Stimulated activated CD4-positive, alpha-beta T cell treated with anti-CD3 and anti-CD28 coated beads, TNF-alpha, amount 100 ng/mL, for 48 hours (primary cell): ENCODE measurements at regions not wholly inside any gene's neighbourhood (a gene's known extent, or its start where the extent isn't known, plus 50 kb on each side); places are given as distances from the start of the nearest gene placed in this dataset.
A peak's percentile ranks its signal among the peaks of the same experiment; 100 is the strongest.

Source experiments
- DNase-seq, 3 donors: peaks; one replicate each; pipeline ENCODE4 v3.0.0-alpha.2; 2020; ENCODE audit warnings: low read depth in 3 of 3

- no peak for DNase-seq
Measured at GRCh38 chr2:236499691-236500578, 69.7 kb upstream of the ACKR3 start.

- DNase-seq = no peak
Measured at GRCh38 chr2:236501026-236501425, 68.6 kb upstream of the ACKR3 start.

- no peak for DNase-seq
Measured at GRCh38 chr2:236501531-236501930, 68.1 kb upstream of the ACKR3 start.

GRCh38 chr2:236503100-236503499 lies 66.5 kb upstream of the ACKR3 start:
- DNase-seq = no peak

DNA sequence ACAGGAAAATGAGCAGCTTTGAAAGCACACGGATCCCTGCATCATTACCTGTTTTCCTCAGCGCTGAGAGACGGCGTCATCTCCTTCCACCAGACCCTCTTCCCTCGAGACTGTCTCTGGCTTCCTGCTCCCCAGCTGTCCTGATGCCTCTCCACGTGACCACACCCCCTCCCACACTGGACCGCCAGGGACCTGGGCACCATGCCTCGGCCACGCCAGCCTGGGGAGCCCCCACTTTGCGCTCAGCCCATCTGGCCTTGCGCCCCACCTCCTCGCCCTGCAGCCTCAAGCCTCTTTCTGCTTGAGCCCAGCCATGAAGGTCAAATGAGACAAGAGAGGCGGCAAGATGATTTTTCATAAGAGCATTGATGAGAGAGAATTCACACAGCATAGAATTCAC lies 66.0 kb upstream of the ACKR3 start:
- DNase-seq = no peak

- no peak for DNase-seq
Measured at GRCh38 chr2:236505041-236505440, 64.6 kb upstream of the ACKR3 start.

- DNase-seq = no peak
Measured at GRCh38 chr2:236505648-236506047, 64.0 kb upstream of the ACKR3 start.

DNA sequence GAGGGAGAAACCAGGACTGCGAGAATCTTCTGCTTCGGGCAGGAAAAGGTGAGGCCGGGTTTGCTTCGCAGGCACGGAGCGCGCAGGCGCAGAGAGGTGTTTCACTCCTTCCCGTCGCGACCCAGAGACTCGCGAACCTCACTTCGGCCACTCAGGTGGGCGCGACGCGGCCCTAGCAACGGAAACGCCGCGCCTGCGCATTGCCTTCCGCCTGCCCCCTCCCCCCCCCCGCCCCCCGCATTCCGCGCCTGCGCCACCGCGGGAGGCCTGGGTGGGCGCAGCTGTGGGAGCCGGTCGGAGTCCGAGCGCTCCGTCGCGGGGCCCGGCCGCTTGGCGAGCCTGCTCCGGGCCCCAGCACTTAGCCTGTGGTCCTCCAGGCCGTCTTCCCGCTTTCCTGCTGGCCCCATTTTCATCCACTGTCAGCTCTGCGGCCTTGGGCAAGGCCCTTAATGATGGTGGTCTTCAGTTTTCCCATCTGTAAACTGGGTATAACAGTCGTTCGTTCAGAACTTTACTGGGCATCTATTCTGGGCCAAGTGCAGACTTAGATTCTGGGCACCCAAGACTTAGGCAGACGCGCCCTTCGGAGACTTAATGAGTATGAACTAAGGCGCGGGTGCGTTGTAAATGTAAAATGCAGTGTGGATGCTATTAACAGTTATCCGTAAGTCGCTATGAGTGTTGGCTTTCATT lies 62.1 kb upstream of the ACKR3 start:
- peak; percentile 10 to 39 (median 35) for DNase-seq

- no peak for DNase-seq
Measured at GRCh38 chr2:236508466-236508865, 61.2 kb upstream of the ACKR3 start.

DNA sequence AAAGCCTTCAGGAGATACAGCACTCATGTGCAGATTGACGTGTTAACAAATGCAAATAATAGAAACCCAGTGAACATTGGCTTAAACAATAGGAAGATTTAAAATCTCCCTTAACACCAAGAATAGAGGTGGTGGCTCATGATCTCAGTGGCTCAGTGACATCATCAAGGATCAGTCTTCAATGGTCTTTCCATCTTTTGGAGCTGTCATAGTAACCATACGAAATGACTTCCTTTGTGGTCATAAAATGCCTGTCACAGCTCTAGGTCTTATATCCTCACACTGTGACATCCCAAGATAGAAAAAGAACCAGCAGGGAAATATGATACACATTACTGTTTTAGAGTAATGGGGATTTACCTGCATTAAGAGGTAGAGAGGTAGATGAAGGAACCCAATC lies 59.6 kb upstream of the ACKR3 start:
- DNase-seq = no peak

- DNase-seq = no peak
Measured at GRCh38 chr2:236511266-236511665, 58.4 kb upstream of the ACKR3 start.

GRCh38 chr2:236512267-236512666 lies 57.4 kb upstream of the ACKR3 start:
- DNase-seq = no peak

- peak; percentile 29 to 52 (median 49) for DNase-seq
Measured at GRCh38 chr2:236512902-236513435, 56.7 kb upstream of the ACKR3 start.

- no peak for DNase-seq
Measured at GRCh38 chr2:236513956-236514355, 55.7 kb upstream of the ACKR3 start.

DNA sequence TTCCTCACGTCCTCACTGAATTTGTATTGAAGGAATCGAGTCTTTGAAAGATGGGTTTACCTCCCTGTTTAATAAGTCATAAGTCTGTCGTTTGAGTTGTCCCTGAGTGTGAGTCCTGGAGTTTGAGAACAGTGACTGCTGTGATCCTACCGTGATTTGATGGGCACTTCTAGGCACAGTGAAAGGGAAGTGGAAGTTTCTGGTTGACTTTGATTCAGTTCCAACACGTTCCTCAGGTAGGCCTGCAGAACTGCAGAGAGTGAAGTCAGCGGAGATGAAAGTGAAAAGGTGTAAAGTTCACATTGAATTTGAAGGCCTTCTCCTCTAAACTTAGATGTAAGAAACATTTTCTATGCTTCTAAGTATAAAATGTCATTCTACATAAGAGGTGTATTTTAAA lies 52.9 kb upstream of the ACKR3 start:
- no peak for DNase-seq

DNA sequence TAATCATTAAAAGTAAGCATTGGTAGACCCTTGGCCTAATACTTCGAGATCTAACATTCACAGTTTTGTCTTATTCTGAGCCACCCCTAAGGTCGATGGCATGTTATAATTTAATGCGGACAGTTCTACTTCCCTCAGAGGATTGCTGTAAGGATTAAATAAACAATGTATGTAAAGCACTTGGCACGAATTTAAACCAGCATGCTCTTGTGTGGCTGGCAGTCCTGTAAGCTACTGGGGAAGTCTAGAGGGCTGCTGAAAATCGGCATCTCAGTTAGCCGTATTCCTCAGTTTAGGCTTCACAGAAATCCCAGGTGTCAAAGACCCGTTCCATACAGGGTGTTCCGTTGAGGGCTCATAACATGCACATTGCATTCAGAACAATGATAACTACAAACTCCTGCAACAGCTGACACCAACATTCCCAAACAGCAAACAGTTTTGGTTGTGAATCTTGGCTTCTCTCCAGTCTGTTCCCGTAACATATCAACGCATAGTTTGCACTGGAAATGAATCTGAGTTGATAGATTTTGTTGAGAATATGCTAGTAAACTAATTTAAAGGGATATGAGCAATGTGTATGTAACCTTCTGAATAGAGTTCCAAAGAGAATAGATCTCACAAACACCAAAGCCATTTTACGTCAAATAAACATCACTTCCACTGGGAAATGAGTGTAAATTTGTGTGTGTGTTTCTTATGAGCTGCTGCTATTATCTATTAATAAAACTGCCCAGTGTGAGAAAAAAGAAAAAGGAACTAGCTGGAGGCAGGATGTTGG lies 52.2 kb upstream of the ACKR3 start:
- no peak for DNase-seq
